ENCODE measurements at regions not wholly inside any gene's neighbourhood (a gene's known extent, or its start where the extent isn't known, plus 50 kb on each side); places are given as distances from the start of the nearest gene placed in this dataset.

DNA sequence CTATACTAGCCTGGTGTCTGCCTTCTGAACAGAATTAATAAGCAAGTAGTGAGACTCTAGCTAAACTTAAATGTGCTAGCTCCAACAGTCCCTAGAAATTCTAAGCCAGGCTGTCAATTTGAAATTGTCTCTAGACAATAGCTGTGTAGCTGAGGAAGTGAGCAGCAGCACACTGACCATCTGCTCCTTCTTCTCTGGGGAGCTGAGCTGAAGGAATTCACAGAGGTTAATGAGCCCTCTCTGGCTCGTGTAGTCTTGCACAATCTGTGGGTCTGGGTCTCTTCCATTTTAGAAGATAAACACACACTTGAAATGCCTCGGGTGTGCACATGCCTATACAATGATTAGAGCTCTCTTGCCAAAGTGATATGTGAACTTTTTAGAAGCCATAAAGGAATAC is 63.5 kb upstream of the BARX1 start:
- no peak overlapping the region for H3K4me3 ChIP-seq (ENCODE audit: control insufficient read depth, low read depth, low read length)
- no peak for DNase-seq (ENCODE audit: low read depth)
- TF ChIP-seq, protein P1, sequence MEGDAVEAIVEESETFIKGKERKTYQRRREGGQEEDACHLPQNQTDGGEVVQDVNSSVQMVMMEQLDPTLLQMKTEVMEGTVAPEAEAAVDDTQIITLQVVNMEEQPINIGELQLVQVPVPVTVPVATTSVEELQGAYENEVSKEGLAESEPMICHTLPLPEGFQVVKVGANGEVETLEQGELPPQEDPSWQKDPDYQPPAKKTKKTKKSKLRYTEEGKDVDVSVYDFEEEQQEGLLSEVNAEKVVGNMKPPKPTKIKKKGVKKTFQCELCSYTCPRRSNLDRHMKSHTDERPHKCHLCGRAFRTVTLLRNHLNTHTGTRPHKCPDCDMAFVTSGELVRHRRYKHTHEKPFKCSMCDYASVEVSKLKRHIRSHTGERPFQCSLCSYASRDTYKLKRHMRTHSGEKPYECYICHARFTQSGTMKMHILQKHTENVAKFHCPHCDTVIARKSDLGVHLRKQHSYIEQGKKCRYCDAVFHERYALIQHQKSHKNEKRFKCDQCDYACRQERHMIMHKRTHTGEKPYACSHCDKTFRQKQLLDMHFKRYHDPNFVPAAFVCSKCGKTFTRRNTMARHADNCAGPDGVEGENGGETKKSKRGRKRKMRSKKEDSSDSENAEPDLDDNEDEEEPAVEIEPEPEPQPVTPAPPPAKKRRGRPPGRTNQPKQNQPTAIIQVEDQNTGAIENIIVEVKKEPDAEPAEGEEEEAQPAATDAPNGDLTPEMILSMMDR (IDR thresholded peaks at IDR 0.05; ENCODE audit: control insufficient read depth, insufficient read depth, low read depth, low read length, missing control alignments) = no peak

DNA sequence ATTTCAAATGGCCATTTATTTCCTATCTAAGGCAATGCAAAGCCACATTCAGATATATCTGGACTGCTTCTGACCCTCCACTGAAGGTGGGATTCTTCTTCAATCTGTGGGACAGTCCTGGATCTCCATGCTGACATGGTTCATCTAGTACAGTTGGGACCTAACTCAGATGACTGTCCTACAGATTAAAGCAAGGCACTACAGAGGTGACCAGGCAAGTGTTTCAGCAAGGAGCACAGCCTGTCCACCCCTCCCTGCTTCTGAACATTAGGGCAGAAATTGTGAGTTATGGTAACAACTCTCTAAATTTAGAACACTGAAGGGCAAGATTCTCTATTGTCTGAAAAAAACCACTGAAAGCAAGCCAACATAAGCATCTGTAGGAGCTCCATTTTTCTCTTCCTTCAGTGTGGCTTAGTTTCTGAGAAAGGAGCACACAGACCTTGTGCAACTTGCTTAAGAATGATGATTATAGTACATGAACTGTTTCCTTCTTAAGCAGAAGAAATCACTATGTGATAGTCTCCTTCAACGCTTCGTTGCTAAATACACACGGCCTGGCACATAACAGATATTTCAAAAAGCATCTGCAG is 62.9 kb upstream of the BARX1 start:
- no peak overlapping the region for H3K4me3 ChIP-seq (ENCODE audit: control insufficient read depth, low read depth, low read length)
- TF ChIP-seq, protein P1 (IDR thresholded peaks at IDR 0.05; ENCODE audit: control insufficient read depth, insufficient read depth, low read depth, low read length, missing control alignments) = no peak
- DNase-seq (ENCODE audit: low read depth) = no peak

DNA sequence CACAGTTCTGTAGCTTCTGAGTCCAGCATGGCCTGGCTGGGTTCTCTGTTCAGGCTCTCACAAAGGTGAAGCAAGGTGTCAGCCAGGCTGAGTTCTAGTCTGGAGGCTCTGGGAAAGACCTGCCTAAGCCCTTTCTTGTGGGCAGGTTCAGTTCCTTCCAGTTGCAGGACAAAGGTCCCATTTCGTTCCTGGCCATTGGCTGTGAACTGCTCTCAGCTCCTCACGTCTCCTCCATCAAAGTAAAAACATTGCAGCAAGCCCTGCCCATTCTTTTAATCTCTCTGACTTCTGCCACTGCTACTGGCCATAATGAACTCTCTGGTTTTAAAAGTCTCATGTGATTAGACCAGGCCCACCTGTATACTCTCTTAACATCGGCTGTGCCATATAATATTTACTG is 61.6 kb upstream of the BARX1 start:
- TF ChIP-seq, protein P1 (IDR thresholded peaks at IDR 0.05; ENCODE audit: control insufficient read depth, insufficient read depth, low read depth, low read length, missing control alignments) = no peak
- no peak overlapping the region for H3K4me3 ChIP-seq (ENCODE audit: control insufficient read depth, low read depth, low read length)
- no peak for DNase-seq (ENCODE audit: low read depth)

DNA sequence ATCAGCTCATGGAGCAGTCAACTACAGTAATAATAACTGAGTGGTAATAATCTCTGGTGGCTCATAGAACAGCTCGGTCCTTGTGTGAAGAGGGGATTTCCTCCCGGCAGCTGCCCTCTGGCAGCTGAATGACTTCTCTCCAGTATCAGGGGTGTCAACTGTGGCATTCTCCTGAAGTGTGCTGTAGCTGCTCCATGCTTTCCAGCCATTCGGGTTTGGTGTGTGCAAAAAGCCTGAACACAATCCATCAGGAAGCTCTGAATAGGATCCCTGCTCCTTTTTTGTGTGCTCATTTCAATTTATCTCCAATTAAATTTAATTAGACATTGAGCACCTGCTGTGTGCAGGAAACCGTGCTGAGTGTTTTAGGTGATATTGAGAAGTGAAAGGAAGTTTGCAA is 59.8 kb upstream of the BARX1 start:
- no peak overlapping the region for H3K4me3 ChIP-seq (ENCODE audit: control insufficient read depth, low read depth, low read length)
- TF ChIP-seq, protein P1 (IDR thresholded peaks at IDR 0.05; ENCODE audit: control insufficient read depth, insufficient read depth, low read depth, low read length, missing control alignments) = no peak
- no peak for DNase-seq (ENCODE audit: low read depth)

DNA sequence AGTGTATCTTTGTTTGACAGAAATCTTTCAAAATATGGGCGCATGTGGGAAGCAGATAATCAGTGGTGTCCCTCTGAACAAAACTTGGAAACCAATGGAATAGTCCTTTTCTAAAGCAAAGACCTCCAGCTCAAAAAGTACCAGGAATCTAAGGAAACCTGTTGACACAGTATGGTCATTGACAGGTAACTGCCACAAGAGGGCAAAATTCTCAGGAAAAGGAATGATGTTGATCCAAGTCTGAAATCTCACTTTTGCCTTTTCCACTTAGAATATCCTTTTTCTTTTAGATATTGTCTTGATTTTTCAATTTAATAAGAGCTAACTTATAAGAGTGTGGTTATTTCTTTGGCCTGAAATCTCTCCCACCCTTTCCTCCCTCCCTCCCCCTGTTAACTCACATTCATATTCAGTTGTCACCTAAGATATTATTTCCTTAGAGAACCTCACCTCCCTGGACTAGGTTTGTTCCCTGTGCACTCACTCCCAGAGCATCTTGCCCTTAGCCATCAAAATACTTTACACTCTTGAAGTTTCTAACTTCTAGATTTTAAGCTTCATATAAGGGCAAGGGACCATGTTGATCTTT is 59.0 kb upstream of the BARX1 start:
- TF ChIP-seq, protein P1 (IDR thresholded peaks at IDR 0.05; ENCODE audit: control insufficient read depth, insufficient read depth, low read depth, low read length, missing control alignments) = peak; percentile 64
- H3K4me3 ChIP-seq (ENCODE audit: control insufficient read depth, low read depth, low read length) = no peak overlapping the region
- DNase-seq (ENCODE audit: low read depth) = no peak

DNA sequence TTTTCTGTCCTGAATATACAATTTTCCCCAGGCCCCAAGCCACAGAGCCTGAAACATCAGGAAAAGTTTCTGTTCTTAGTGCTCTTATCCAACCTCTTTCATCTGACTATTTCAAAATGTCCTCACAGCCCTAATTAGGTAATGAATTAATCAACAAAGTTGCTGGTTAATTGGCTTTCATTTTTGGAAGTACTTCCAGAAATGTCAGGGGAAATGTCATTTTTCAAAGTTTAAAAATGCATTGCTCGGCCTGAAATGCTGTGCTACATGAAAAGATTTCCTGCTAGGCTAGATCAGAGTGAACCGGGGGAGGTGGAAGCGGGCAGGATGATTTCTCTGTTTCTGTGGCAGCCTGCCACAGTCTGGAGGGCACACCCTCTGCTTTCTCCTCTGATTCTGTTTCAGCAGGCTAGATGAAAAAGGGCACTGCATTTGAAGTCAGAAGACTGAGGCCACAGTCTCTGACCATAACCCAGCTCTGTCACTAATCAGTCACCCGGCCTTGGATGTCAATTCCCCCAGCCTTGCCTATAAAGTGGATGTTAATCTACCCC is 55.9 kb upstream of the BARX1 start:
- no peak overlapping the region for H3K4me3 ChIP-seq (ENCODE audit: control insufficient read depth, low read depth, low read length)
- TF ChIP-seq, protein P1 (IDR thresholded peaks at IDR 0.05; ENCODE audit: control insufficient read depth, insufficient read depth, low read depth, low read length, missing control alignments) = no peak
- no peak for DNase-seq (ENCODE audit: low read depth)
